OCI-LY1 (cell line): ENCODE measurements at regions not wholly inside any gene's neighbourhood (a gene's known extent, or its start where the extent isn't known, plus 50 kb on each side); places are given as distances from the start of the nearest gene placed in this dataset.

ENCODE experiments used
- H2AFZ ChIP-seq: fragments of 200-600 bp; sonication (generic), shearing (Covaris generic); 2 replicates; pipeline ENCODE4 v1.6.0; 2014; ENCODE audit warnings: antibody characterized with exemption, mild to moderate bottlenecking, low read length
- H3F3A ChIP-seq: fragments of 200-600 bp; sonication (generic), shearing (Covaris generic); 2 replicates; pipeline ENCODE4 v1.6.0; 2014; ENCODE audit warnings: mild to moderate bottlenecking, antibody characterized with exemption, low read length, moderate library complexity; ENCODE audit not compliant: insufficient read depth
- H3K27ac ChIP-seq: fragments of 200-600 bp; sonication (generic); 2 replicates; pipeline ENCODE4 v1.5.1; 2014; ENCODE audit warnings: low read length, mixed run types, mild to moderate bottlenecking, low read depth; ENCODE audit not compliant: poor library complexity, severe bottlenecking
- H3K27me3 ChIP-seq: fragments of 200-600 bp; sonication (generic); 2 replicates; pipeline ENCODE4 v1.6.0; 2014; ENCODE audit warnings: antibody characterized with exemption, mild to moderate bottlenecking, low read length, moderate library complexity; ENCODE audit not compliant: insufficient read depth
- H3K36me3 ChIP-seq: fragments of 200-600 bp; sonication (generic); 2 replicates; pipeline ENCODE4 v1.6.1; 2014; ENCODE audit warnings: mild to moderate bottlenecking, antibody characterized with exemption, low read length, moderate library complexity, mixed read lengths; ENCODE audit not compliant: insufficient read depth
- H3K4me1 ChIP-seq: fragments of 200-600 bp; sonication (generic); 2 replicates; pipeline ENCODE4 v1.5.1; 2014; ENCODE audit warnings: mild to moderate bottlenecking, low read length, moderate library complexity; ENCODE audit not compliant: insufficient read depth, severe bottlenecking
- H3K4me2 ChIP-seq: fragments of 200-600 bp; sonication (generic), shearing (Covaris generic); 2 replicates; pipeline ENCODE4 v1.6.1; 2014; ENCODE audit warnings: low read length
- H3K4me3 ChIP-seq: fragments of 200-600 bp; sonication (generic); 2 replicates; pipeline ENCODE4 v1.5.1; 2014; ENCODE audit warnings: low read length, low read depth, mild to moderate bottlenecking, mixed read lengths; ENCODE audit not compliant: poor library complexity, severe bottlenecking
- H3K79me2 ChIP-seq: fragments of 200-600 bp; shearing (Covaris generic); 2 replicates; pipeline ENCODE4 v1.6.1; 2016; ENCODE audit warnings: mixed run types, low read length, mixed read lengths; ENCODE audit not compliant: insufficient read depth
- H3K9ac ChIP-seq: fragments of 200-600 bp; sonication (generic), shearing (Covaris generic); 2 replicates; pipeline ENCODE4 v1.6.1; 2014; ENCODE audit warnings: mild to moderate bottlenecking, low read length, mixed read lengths
- H3K9me2 ChIP-seq: fragments of 200-600 bp; sonication (generic), shearing (Covaris generic); 2 replicates; pipeline ENCODE4 v1.6.1; 2014; ENCODE audit warnings: low read depth, mild to moderate bottlenecking, low read length, mixed read lengths
- H3K9me3 ChIP-seq: fragments of 200-600 bp; shearing (Covaris generic); 2 replicates; pipeline ENCODE4 v1.6.1; 2014; ENCODE audit warnings: low read length, mixed read lengths
- H4K20me1 ChIP-seq: fragments of 200-600 bp; sonication (generic), shearing (Covaris generic); 2 replicates; pipeline ENCODE4 v1.6.0; 2016; ENCODE audit warnings: mild to moderate bottlenecking, low read length; ENCODE audit not compliant: insufficient read depth
- EZH2 ChIP-seq: fragments of 200-600 bp; sonication (generic), shearing (Covaris generic); IDR thresholded peaks from 2 replicates; pipeline ENCODE4 v1.8.0; 2017; ENCODE audit warnings: borderline replicate concordance, mixed run types, mild to moderate bottlenecking, antibody characterized with exemption, low read length, moderate library complexity, mixed read lengths
- TF ChIP-seq, protein P1 (sequence below): fragments of 200-600 bp; sonication (generic), shearing (Covaris generic); IDR thresholded peaks from 2 replicates; pipeline ENCODE4 v1.5.1; 2017; ENCODE audit warnings: mild to moderate bottlenecking, antibody characterized with exemption, low read length, moderate library complexity, mixed read lengths

DNA sequence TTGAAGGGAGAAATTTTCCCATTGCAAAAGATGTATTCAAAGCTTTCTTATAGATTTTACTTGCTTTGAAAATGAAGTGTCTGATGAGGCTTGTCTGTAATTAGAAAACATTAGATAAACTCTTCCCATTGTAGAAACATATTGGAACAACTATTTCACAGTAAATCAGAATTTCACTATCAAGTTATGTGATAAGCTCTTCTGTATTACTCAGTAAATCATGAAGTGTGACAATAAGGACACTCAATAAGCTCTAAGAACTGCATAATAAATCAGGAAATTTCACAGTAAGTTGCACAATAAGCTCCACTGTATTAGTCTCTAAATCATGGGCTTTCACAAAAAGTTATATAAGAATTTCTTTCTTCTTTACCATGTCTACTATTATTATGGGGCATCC, 1546.6 kb downstream of the SLITRK5 start:
- Histone ChIP-seq H3K9me2 (no peaks in the 10 kb centered on the region), H3F3A (no peaks in the 10 kb centered on the region), H3K9ac (no peak overlapping the region), H3K27ac (no peak overlapping the region), H3K79me2 (no peaks in the 10 kb centered on the region), H3K4me1 (no peaks in the 10 kb centered on the region), H2AFZ (no peak overlapping the region), H3K9me3 (no peaks in the 10 kb centered on the region), H3K4me2 (no peak overlapping the region), H3K27me3 (no peaks in the 10 kb centered on the region), H3K4me3 (no peak overlapping the region), H4K20me1 (no peaks in the 10 kb centered on the region), H3K36me3 (no peaks in the 10 kb centered on the region)
- TF ChIP-seq, protein P1, sequence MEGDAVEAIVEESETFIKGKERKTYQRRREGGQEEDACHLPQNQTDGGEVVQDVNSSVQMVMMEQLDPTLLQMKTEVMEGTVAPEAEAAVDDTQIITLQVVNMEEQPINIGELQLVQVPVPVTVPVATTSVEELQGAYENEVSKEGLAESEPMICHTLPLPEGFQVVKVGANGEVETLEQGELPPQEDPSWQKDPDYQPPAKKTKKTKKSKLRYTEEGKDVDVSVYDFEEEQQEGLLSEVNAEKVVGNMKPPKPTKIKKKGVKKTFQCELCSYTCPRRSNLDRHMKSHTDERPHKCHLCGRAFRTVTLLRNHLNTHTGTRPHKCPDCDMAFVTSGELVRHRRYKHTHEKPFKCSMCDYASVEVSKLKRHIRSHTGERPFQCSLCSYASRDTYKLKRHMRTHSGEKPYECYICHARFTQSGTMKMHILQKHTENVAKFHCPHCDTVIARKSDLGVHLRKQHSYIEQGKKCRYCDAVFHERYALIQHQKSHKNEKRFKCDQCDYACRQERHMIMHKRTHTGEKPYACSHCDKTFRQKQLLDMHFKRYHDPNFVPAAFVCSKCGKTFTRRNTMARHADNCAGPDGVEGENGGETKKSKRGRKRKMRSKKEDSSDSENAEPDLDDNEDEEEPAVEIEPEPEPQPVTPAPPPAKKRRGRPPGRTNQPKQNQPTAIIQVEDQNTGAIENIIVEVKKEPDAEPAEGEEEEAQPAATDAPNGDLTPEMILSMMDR, result no peak
- no peak for TF ChIP-seq EZH2

DNA sequence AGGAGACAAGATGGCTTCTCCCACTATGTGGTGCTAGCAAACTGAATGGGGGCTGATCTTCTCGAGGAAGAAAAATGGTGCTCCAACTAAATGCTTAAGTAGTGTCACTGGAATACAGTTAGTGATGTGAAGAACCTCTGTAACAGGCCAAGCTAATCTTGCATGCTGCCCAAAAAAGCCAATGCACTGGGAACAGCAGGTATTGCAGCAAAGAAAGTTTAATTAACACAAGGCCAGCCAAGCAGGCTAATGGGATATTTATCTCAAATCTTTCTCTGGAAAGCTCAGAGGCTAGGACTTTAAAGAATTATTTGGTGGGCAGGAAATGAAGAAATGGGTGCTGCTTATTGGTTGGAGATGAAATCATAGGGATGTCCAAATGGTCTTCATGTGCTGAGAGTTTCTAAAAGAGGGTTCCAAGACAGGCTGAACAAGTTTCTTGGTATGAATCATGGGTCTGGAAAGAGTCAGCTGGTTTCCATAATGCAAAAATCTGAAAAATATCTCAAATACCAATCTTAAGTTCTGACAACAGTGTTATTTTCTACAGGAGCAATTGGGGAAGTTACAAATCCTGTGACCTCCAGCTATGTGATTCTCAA, 1550.5 kb downstream of the SLITRK5 start:
- Histone ChIP-seq H3K4me2 (no peak overlapping the region), H3K9ac (no peak overlapping the region), H3K4me3 (no peak overlapping the region), H4K20me1 (no peaks in the 10 kb centered on the region), H3K9me2 (no peaks in the 10 kb centered on the region), H3F3A (no peaks in the 10 kb centered on the region), H2AFZ (no peak overlapping the region), H3K27me3 (no peaks in the 10 kb centered on the region), H3K79me2 (no peaks in the 10 kb centered on the region), H3K36me3 (no peaks in the 10 kb centered on the region), H3K27ac (no peak overlapping the region), H3K4me1 (no peaks in the 10 kb centered on the region), H3K9me3 (no peaks in the 10 kb centered on the region)
- no peak for TF ChIP-seq EZH2
- TF ChIP-seq, protein P1, result no peak

DNA sequence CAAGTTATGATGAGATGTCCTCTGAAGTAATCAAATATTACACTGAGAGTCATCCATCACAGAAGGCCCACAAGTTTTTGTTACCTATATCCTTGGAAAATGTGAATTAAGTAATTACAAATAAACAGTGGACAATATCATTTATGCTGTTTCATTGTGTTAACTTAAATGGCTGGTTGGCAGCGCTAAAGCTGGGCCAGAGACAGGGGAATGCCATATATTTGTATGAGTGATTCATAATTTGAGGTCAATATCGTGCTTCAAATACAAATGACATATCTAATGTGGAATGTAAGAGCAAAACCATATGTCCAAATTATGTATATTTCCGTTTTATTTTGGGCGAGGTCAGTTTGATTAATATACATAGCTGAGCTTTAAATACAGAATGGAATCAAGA, 1556.2 kb downstream of the SLITRK5 start:
- no peak overlapping the region for H3K9ac ChIP-seq
- no peaks in the 10 kb centered on the region for H3K4me1 ChIP-seq
- H3K79me2 ChIP-seq, result no peaks in the 10 kb centered on the region
- TF ChIP-seq, protein P1, result no peak
- no peak for TF ChIP-seq EZH2
- H3K36me3 ChIP-seq, result no peaks in the 10 kb centered on the region
- no peak overlapping the region for H3K4me2 ChIP-seq
- no peak overlapping the region for H3K27ac ChIP-seq
- H3F3A ChIP-seq, result no peaks in the 10 kb centered on the region
- H3K4me3 ChIP-seq, result no peak overlapping the region
- no peaks in the 10 kb centered on the region for H3K27me3 ChIP-seq
- H3K9me3 ChIP-seq, result no peaks in the 10 kb centered on the region
- no peak overlapping the region for H2AFZ ChIP-seq
- no peaks in the 10 kb centered on the region for H3K9me2 ChIP-seq
- no peaks in the 10 kb centered on the region for H4K20me1 ChIP-seq
